ENCODE measurements at regions not wholly inside any gene's neighbourhood (a gene's known extent, or its start where the extent isn't known, plus 50 kb on each side); places are given as distances from the start of the nearest gene placed in this dataset.
A peak's percentile ranks its signal among the peaks of the same experiment; 100 is the strongest.

DNA sequence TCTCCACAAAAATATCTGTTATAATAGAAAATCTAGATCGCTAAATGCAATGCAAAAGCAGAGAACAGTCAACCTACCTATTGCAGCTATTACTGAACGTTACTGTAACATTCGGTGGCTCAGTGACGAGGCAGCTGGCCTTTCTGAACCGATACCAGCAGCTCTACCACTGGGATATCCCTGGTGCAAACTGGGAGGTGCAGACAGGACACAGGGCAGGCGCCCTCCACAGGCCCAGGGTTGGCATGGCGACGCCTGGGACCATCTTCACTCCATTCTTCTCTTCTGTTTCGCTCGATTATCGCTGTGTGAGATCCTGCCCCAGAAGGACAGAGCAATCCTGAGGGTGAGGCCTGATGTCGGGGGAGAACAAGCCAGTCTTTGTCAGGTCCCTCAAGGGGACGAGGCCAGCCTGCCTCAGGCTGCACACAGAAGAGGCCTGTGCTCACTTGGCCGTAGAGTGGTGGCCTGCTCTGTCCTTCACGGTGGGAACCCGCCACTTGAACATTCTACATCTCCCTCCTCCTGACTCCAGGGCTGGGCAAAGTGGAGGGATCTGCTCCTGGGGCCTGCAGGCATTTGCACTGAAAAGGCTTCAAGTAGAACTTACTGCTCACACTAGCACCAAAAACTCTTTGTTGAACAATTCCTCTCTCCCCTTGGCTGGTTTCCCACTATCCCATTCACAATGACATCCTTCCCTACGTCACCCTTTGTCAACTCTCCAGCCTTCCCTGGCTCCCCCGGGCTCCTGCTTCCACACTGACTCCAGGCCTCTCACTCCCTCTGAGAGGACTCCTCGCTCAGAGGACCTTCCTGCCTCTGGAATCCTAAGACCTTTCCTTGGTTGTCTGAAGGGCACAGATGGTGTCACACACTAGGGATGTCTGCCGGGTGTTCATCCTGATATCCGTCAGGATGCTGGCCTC is 49.7 kb downstream of the CYRIA start:
- Histone ChIP-seq H3K36me3 (no peaks in the 10 kb centered on the region), H3K27ac (no peak overlapping the region), H3K9me3 (no peaks in the 10 kb centered on the region), H3K27me3 (replicated peaks; ENCODE audit: insufficient read depth) (no peaks in the 10 kb centered on the region), H3K4me3 (no peak overlapping the region), H3K4me1 (replicated peaks) (peaks cover 12% of the 10 kb centered on the region)
- TF ChIP-seq POLR2AphosphoS5 (IDR thresholded peaks at IDR 0.05), result no peak
- no peak for TF ChIP-seq POLR2A (IDR thresholded peaks at IDR 0.05)
- TF ChIP-seq, protein P1, sequence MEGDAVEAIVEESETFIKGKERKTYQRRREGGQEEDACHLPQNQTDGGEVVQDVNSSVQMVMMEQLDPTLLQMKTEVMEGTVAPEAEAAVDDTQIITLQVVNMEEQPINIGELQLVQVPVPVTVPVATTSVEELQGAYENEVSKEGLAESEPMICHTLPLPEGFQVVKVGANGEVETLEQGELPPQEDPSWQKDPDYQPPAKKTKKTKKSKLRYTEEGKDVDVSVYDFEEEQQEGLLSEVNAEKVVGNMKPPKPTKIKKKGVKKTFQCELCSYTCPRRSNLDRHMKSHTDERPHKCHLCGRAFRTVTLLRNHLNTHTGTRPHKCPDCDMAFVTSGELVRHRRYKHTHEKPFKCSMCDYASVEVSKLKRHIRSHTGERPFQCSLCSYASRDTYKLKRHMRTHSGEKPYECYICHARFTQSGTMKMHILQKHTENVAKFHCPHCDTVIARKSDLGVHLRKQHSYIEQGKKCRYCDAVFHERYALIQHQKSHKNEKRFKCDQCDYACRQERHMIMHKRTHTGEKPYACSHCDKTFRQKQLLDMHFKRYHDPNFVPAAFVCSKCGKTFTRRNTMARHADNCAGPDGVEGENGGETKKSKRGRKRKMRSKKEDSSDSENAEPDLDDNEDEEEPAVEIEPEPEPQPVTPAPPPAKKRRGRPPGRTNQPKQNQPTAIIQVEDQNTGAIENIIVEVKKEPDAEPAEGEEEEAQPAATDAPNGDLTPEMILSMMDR (IDR thresholded peaks at IDR 0.05), result no peak
- DNase-seq (ENCODE audit: low spot score), result no peak
- intact Hi-C loops (cut with DNase I), result loop anchor here (2.0 to 10.0 kb wide), 2 partner anchors 141 to 671 kb away; partner anchors contain the start of gene MYCN
- WGBS, result 86% methylated on average over 17 of the region's 21 CpGs

DNA sequence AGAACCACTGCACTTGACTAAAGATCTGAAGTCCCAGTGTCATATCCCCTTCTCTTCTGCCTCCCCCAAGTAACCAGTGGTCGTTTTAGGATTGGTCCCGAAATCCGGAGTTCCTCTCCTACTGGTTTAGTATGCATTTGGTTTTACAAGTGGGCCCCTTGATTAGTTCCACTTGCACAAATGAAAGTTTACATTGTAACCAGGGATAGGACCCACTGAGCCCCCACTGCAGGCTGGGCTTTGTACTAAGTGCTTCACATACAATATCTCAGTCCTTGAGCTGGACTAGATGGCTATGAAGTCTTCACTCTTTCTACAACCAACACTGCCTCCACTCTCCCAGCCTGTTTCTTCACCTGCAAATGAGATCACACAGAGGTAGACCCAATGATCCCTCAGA is 50.4 kb downstream of the CYRIA start:
- Histone ChIP-seq H3K36me3 (no peaks in the 10 kb centered on the region), H3K27ac (no peak overlapping the region), H3K4me1 (replicated peaks) (peaks cover 12% of the 10 kb centered on the region), H3K4me3 (no peak overlapping the region), H3K27me3 (replicated peaks; ENCODE audit: insufficient read depth) (no peaks in the 10 kb centered on the region), H3K9me3 (no peaks in the 10 kb centered on the region)
- TF ChIP-seq, protein P1 (IDR thresholded peaks at IDR 0.05), result no peak
- no peak for TF ChIP-seq POLR2A (IDR thresholded peaks at IDR 0.05)
- WGBS, result 96% methylated on average over 3 of the region's 3 CpGs
- intact Hi-C loops (cut with DNase I), result loop anchor here (10.0 kb wide), 1 partner anchor 670 kb away; the partner anchor contains the start of gene MYCN
- no peak for DNase-seq (ENCODE audit: low spot score)

DNA sequence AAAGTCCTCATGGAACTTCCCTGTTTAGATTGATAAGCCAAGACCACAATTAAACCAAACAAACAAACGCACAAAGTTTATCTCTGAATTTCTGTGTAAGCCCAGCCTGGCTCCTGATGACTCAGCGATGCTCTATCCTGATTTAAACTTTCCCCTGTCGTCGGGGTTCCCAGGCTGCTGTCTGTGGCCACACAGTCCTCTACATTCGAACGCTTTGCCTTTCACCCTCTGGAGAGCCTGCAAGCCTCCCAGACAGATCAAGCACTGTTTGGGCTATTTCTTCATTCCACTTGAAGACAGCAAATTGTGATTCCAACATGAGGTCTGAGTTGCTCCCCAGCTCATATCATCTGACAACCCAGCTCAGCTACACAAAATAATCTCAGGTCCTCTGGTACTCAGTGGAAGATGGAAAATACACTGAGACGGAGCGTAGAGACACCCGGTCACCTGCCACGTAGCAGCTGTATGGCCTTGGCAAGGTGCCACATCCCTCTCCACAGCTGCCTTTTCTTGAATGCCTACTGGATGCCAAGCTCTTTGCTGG is 51.2 kb downstream of the CYRIA start:
- intact Hi-C loops (cut with DNase I), result loop anchor here (10.0 kb wide), 1 partner anchor 670 kb away; the partner anchor contains the start of gene MYCN
- 60% methylated on average over 10 of the region's 10 CpGs for WGBS
- Histone ChIP-seq H3K9me3 (no peaks in the 10 kb centered on the region), H3K4me1 (replicated peaks) (peaks cover 12% of the 10 kb centered on the region), H3K4me3 (no peak overlapping the region), H3K36me3 (no peaks in the 10 kb centered on the region), H3K27me3 (replicated peaks; ENCODE audit: insufficient read depth) (no peaks in the 10 kb centered on the region), H3K27ac (no peak overlapping the region)
- no peak for DNase-seq (ENCODE audit: low spot score)
- no peak for TF ChIP-seq POLR2AphosphoS5 (IDR thresholded peaks at IDR 0.05)
- TF ChIP-seq, protein P1 (IDR thresholded peaks at IDR 0.05), result no peak
- TF ChIP-seq POLR2A (IDR thresholded peaks at IDR 0.05), result no peak

DNA sequence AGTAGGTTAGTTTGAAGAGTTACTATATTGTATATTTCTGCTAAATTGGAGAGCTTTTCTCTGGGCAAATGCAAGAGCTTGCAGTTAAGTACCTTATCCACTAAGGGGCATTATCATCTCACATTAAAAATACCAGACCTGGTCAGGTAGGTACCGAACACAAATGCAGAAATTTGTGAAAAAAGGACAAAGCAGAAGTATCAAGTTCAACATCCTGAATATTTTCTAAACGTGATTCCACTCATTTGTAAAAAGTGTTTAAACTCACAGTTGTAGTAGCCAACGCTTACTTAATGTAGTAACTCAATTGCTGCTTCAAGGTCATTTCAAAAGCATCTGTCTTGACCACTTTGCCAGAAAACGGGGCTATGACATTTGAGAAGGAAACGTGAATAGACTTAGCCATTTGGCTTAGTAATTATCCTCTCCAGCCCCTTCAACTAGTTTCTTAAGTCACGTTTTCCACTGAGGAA is 52.1 kb downstream of the CYRIA start:
- TF ChIP-seq POLR2A (IDR thresholded peaks at IDR 0.05) (no peak), POLR2AphosphoS5 (IDR thresholded peaks at IDR 0.05) (no peak)
- TF ChIP-seq, protein P1 (IDR thresholded peaks at IDR 0.05), result peak in 3 of 4 experiments; percentile 46 to 76 (median 74)
- Histone ChIP-seq H3K9me3 (no peaks in the 10 kb centered on the region), H3K27ac (no peak overlapping the region), H3K36me3 (no peaks in the 10 kb centered on the region), H3K4me1 (replicated peaks) (peaks cover 12% of the 10 kb centered on the region), H3K27me3 (replicated peaks; ENCODE audit: insufficient read depth) (no peaks in the 10 kb centered on the region), H3K4me3 (no peak overlapping the region)
- 45% methylated on average over 6 of the region's 6 CpGs for WGBS
- intact Hi-C loops (cut with DNase I), result loop anchor here (10.0 kb wide), 1 partner anchor 669 kb away; the partner anchor contains the start of gene MYCN
- DNase-seq (ENCODE audit: low spot score), result no peak
